ENCODE measurements at regions not wholly inside any gene's neighbourhood (a gene's known extent, or its start where the extent isn't known, plus 50 kb on each side); places are given as distances from the start of the nearest gene placed in this dataset.

GRCh38 chr7:46619723-46620310 is 698.7 kb upstream of the IGFBP3 start:
- TF ChIP-seq, protein P1, sequence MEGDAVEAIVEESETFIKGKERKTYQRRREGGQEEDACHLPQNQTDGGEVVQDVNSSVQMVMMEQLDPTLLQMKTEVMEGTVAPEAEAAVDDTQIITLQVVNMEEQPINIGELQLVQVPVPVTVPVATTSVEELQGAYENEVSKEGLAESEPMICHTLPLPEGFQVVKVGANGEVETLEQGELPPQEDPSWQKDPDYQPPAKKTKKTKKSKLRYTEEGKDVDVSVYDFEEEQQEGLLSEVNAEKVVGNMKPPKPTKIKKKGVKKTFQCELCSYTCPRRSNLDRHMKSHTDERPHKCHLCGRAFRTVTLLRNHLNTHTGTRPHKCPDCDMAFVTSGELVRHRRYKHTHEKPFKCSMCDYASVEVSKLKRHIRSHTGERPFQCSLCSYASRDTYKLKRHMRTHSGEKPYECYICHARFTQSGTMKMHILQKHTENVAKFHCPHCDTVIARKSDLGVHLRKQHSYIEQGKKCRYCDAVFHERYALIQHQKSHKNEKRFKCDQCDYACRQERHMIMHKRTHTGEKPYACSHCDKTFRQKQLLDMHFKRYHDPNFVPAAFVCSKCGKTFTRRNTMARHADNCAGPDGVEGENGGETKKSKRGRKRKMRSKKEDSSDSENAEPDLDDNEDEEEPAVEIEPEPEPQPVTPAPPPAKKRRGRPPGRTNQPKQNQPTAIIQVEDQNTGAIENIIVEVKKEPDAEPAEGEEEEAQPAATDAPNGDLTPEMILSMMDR (IDR thresholded peaks at IDR 0.05; ENCODE audit: low read depth, low read length, missing input control) = no peak
- TF ChIP-seq, protein P2, sequence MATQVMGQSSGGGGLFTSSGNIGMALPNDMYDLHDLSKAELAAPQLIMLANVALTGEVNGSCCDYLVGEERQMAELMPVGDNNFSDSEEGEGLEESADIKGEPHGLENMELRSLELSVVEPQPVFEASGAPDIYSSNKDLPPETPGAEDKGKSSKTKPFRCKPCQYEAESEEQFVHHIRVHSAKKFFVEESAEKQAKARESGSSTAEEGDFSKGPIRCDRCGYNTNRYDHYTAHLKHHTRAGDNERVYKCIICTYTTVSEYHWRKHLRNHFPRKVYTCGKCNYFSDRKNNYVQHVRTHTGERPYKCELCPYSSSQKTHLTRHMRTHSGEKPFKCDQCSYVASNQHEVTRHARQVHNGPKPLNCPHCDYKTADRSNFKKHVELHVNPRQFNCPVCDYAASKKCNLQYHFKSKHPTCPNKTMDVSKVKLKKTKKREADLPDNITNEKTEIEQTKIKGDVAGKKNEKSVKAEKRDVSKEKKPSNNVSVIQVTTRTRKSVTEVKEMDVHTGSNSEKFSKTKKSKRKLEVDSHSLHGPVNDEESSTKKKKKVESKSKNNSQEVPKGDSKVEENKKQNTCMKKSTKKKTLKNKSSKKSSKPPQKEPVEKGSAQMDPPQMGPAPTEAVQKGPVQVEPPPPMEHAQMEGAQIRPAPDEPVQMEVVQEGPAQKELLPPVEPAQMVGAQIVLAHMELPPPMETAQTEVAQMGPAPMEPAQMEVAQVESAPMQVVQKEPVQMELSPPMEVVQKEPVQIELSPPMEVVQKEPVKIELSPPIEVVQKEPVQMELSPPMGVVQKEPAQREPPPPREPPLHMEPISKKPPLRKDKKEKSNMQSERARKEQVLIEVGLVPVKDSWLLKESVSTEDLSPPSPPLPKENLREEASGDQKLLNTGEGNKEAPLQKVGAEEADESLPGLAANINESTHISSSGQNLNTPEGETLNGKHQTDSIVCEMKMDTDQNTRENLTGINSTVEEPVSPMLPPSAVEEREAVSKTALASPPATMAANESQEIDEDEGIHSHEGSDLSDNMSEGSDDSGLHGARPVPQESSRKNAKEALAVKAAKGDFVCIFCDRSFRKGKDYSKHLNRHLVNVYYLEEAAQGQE (IDR thresholded peaks at IDR 0.05) = no peak
- TF ChIP-seq RAD21 (IDR thresholded peaks at IDR 0.05) = peak in 1 of 2 donors; percentile 7
- TF ChIP-seq HNF4A (conservative IDR thresholded peaks at IDR 0.05) = no peak
- TF ChIP-seq, protein P3, sequence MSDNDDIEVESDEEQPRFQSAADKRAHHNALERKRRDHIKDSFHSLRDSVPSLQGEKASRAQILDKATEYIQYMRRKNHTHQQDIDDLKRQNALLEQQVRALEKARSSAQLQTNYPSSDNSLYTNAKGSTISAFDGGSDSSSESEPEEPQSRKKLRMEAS (IDR thresholded peaks at IDR 0.05) = no peak
- TF ChIP-seq, protein P4, sequence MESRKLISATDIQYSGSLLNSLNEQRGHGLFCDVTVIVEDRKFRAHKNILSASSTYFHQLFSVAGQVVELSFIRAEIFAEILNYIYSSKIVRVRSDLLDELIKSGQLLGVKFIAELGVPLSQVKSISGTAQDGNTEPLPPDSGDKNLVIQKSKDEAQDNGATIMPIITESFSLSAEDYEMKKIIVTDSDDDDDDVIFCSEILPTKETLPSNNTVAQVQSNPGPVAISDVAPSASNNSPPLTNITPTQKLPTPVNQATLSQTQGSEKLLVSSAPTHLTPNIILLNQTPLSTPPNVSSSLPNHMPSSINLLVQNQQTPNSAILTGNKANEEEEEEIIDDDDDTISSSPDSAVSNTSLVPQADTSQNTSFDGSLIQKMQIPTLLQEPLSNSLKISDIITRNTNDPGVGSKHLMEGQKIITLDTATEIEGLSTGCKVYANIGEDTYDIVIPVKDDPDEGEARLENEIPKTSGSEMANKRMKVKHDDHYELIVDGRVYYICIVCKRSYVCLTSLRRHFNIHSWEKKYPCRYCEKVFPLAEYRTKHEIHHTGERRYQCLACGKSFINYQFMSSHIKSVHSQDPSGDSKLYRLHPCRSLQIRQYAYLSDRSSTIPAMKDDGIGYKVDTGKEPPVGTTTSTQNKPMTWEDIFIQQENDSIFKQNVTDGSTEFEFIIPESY (IDR thresholded peaks at IDR 0.05) = no peak
- no peak for TF ChIP-seq TAF1 (conservative IDR thresholded peaks at IDR 0.05)
- TF ChIP-seq JUND (IDR thresholded peaks at IDR 0.05) = no peak
- TF ChIP-seq SP1 (IDR thresholded peaks at IDR 0.05) = no peak
- peak; percentile 18 for TF ChIP-seq NR2F2 (IDR thresholded peaks at IDR 0.05)
- peak in 1 of 2 donors; percentile 21 for TF ChIP-seq RXRA (IDR thresholded peaks at IDR 0.05)
- no peak for TF ChIP-seq FOXA1 (IDR thresholded peaks at IDR 0.05)

All from liver (tissue), 3 donors.